GM12892 (cell line): ENCODE measurements at regions not wholly inside any gene's neighbourhood (a gene's known extent, or its start where the extent isn't known, plus 50 kb on each side); places are given as distances from the start of the nearest gene placed in this dataset.

Source experiments
- POLR2AphosphoS5 ChIP-seq: IDR thresholded peaks from 2 replicates; pipeline ENCODE4 v1.6.1; 2011; ENCODE audit warnings: low read depth, low read length, control low read depth
- TAF1 ChIP-seq: IDR thresholded peaks from 2 replicates; pipeline ENCODE4 v1.6.1; 2011; ENCODE audit warnings: low read depth, mild to moderate bottlenecking, control low read depth, low read length, borderline replicate concordance

- TF ChIP-seq POLR2AphosphoS5, result no peak
- no peak for TF ChIP-seq TAF1
These were observed 623.0 kb downstream of the AACS start for GRCh38 chr12:125688223-125688622.
